ENCODE measurements at regions not wholly inside any gene's neighbourhood (a gene's known extent, or its start where the extent isn't known, plus 50 kb on each side); places are given as distances from the start of the nearest gene placed in this dataset.

DNA sequence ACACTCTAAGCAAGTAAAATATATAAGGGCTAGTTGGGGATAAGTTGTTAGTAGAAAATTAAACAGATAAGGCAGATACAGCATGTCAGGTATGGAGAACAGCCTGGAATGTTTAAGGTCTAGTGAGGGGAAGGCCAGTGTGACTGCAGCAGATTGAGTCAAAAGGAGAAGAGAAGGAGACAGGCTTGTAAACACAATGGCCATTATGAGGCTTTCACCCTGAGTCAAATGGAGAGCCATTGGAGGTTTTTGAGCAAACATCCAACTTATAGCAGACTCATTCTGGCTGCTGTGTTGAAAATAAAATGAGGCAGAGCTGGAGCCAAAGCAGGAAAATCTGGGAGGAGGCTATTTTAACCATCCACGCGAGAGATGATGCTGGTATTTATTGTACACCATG, 142.0 kb downstream of the DUSP6 start:
- no peaks in the 10 kb centered on the region for H3K79me2 ChIP-seq
- H3K4me3 ChIP-seq (ENCODE audit: low read depth, low read length), result no peak overlapping the region
- H3K27me3 ChIP-seq (ENCODE audit: control insufficient read depth, insufficient read depth, low read length), result no peaks in the 10 kb centered on the region
- H3K4me1 ChIP-seq, result peaks cover 12% of the 10 kb centered on the region
- peak overlapping the region; percentile 57 for H2AFZ ChIP-seq
- TF ChIP-seq, protein P1, sequence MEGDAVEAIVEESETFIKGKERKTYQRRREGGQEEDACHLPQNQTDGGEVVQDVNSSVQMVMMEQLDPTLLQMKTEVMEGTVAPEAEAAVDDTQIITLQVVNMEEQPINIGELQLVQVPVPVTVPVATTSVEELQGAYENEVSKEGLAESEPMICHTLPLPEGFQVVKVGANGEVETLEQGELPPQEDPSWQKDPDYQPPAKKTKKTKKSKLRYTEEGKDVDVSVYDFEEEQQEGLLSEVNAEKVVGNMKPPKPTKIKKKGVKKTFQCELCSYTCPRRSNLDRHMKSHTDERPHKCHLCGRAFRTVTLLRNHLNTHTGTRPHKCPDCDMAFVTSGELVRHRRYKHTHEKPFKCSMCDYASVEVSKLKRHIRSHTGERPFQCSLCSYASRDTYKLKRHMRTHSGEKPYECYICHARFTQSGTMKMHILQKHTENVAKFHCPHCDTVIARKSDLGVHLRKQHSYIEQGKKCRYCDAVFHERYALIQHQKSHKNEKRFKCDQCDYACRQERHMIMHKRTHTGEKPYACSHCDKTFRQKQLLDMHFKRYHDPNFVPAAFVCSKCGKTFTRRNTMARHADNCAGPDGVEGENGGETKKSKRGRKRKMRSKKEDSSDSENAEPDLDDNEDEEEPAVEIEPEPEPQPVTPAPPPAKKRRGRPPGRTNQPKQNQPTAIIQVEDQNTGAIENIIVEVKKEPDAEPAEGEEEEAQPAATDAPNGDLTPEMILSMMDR (IDR thresholded peaks at IDR 0.05), result no peak
- H3K27ac ChIP-seq, result peak overlapping the region; percentile 16
- H3K9ac ChIP-seq, result no peak overlapping the region
- no peaks in the 10 kb centered on the region for H3K36me3 ChIP-seq (ENCODE audit: control insufficient read depth, insufficient read depth, low read length)
- H3K4me2 ChIP-seq (ENCODE audit: low read length), result no peak overlapping the region
- no peaks in the 10 kb centered on the region for H3K9me3 ChIP-seq (ENCODE audit: control insufficient read depth, low read length)

DNA sequence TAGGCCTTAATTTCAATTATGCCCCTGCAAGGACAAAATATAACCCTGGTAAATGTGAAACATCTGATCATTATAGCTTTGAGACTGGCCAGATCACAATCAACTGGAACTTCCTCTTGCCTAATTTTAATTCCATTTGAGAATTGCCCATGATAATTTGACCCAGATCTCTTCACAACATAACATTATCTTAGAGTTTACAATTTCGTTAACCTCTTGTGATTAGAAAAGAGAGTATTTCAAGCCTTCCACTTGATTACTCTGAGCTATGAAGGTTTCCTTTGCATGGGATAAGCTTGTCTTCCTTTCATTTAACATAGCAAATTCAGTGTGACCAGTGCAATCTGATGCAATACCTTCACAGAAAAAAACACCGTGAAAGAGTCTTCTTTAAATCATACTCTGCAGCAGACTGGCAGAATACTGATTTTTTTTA, 143.6 kb downstream of the DUSP6 start:
- peak overlapping the region; percentile 40 for H3K4me2 ChIP-seq (ENCODE audit: low read length)
- H2AFZ ChIP-seq, result peak overlapping the region; percentile 53
- no peaks in the 10 kb centered on the region for H3K27me3 ChIP-seq (ENCODE audit: control insufficient read depth, insufficient read depth, low read length)
- H3K9ac ChIP-seq, result no peak overlapping the region
- TF ChIP-seq, protein P1 (IDR thresholded peaks at IDR 0.05), result no peak
- H3K4me1 ChIP-seq, result peaks cover 12% of the 10 kb centered on the region
- no peaks in the 10 kb centered on the region for H3K79me2 ChIP-seq
- H3K4me3 ChIP-seq (ENCODE audit: low read depth, low read length), result no peak overlapping the region
- no peaks in the 10 kb centered on the region for H3K9me3 ChIP-seq (ENCODE audit: control insufficient read depth, low read length)
- no peak overlapping the region for H3K27ac ChIP-seq
- H3K36me3 ChIP-seq (ENCODE audit: control insufficient read depth, insufficient read depth, low read length), result no peaks in the 10 kb centered on the region

DNA sequence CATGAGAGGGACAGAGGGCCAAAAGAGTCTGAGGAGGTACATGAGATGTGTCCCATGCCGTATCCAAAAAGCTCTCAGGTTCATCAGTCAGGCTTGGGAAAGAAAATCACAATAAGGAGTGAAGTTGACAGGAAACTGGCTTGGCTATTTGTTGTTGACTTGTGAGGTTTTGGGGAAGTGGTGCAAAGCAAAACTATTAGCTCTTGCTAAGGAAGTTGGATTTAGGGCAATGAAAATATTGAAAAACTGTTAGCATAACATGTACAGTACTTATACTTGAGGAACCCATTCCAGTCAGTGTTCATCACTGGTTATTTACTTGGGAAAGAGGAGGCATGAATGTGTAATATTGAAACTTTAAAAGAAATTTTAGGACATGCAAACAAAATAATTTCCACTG, 145.9 kb downstream of the DUSP6 start:
- Histone ChIP-seq H3K27me3 (ENCODE audit: control insufficient read depth, insufficient read depth, low read length) (no peaks in the 10 kb centered on the region), H2AFZ (peak overlapping the region; percentile 9), H3K27ac (no peak overlapping the region), H3K4me3 (ENCODE audit: low read depth, low read length) (no peak overlapping the region), H3K9ac (no peak overlapping the region), H3K4me2 (ENCODE audit: low read length) (no peak overlapping the region), H3K9me3 (ENCODE audit: control insufficient read depth, low read length) (no peaks in the 10 kb centered on the region), H3K4me1 (no peaks in the 10 kb centered on the region), H3K79me2 (no peaks in the 10 kb centered on the region), H3K36me3 (ENCODE audit: control insufficient read depth, insufficient read depth, low read length) (no peaks in the 10 kb centered on the region)
- TF ChIP-seq, protein P1 (IDR thresholded peaks at IDR 0.05), result no peak

DNA sequence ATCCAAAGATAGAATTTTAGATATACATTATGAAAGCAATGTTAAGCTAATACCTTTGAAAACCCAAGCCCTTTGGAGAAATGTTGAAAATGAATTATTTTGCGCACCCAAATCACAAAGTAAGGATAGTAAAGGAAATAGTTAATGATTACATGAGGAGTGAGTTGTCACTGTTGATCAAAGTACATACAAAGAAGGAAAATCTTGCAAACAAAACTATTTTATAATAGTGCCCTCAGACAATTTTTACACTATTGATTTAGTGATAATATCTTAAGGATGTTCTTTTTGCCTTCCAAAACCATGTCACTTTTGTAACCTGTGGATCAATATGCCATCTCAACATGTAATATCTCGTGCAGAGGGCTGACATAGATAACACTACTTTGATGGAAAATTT, 146.8 kb downstream of the DUSP6 start:
- H3K79me2 ChIP-seq, result no peaks in the 10 kb centered on the region
- TF ChIP-seq, protein P1 (IDR thresholded peaks at IDR 0.05), result no peak
- no peaks in the 10 kb centered on the region for H3K36me3 ChIP-seq (ENCODE audit: control insufficient read depth, insufficient read depth, low read length)
- no peaks in the 10 kb centered on the region for H3K9me3 ChIP-seq (ENCODE audit: control insufficient read depth, low read length)
- H3K27ac ChIP-seq, result no peak overlapping the region
- H3K27me3 ChIP-seq (ENCODE audit: control insufficient read depth, insufficient read depth, low read length), result no peaks in the 10 kb centered on the region
- no peak overlapping the region for H3K9ac ChIP-seq
- no peak overlapping the region for H3K4me2 ChIP-seq (ENCODE audit: low read length)
- no peaks in the 10 kb centered on the region for H3K4me1 ChIP-seq
- H2AFZ ChIP-seq, result no peak overlapping the region
- no peak overlapping the region for H3K4me3 ChIP-seq (ENCODE audit: low read depth, low read length)

DNA sequence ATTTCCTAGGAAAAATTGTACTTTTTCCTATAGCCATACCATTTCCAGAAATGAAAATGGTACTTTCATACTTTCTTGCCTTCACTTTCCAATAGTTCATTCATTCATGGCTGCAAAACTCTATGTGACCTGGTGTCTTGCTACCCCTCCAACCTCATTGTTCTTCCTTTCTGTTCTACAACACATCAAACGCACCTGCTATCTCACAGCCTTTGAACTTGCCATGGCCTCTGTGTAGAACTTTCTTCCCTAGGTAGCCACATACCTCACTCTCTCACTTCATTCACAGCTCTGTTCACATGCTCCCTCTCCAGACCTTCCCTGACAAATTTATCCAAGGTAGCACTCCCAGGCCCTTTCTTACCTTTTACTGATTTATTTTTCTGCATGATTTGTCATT, 149.2 kb downstream of the DUSP6 start:
- TF ChIP-seq, protein P1 (IDR thresholded peaks at IDR 0.05), result no peak
- no peaks in the 10 kb centered on the region for H3K4me1 ChIP-seq
- no peaks in the 10 kb centered on the region for H3K79me2 ChIP-seq
- no peak overlapping the region for H3K9ac ChIP-seq
- no peak overlapping the region for H2AFZ ChIP-seq
- no peak overlapping the region for H3K27ac ChIP-seq
- no peaks in the 10 kb centered on the region for H3K9me3 ChIP-seq (ENCODE audit: control insufficient read depth, low read length)
- H3K36me3 ChIP-seq (ENCODE audit: control insufficient read depth, insufficient read depth, low read length), result no peaks in the 10 kb centered on the region
- no peak overlapping the region for H3K4me2 ChIP-seq (ENCODE audit: low read length)
- H3K27me3 ChIP-seq (ENCODE audit: control insufficient read depth, insufficient read depth, low read length), result no peaks in the 10 kb centered on the region
- H3K4me3 ChIP-seq (ENCODE audit: low read depth, low read length), result no peak overlapping the region
